T-helper 1 cell treated with Interleukin-12 subunit alpha and Interleukin-12 subunit beta and Interleukin-4 antibody, amounts not matched to agents 30 ng/mL and 1 ng/mL, for 36 hours (primary cell): ENCODE measurements at regions not wholly inside any gene's neighbourhood (a gene's known extent, or its start where the extent isn't known, plus 50 kb on each side); places are given as distances from the start of the nearest gene placed in this dataset.

Source experiments
- intact Hi-C: fragments of 100-400 bp; cut with micrococcal nuclease; formaldehyde crosslinking; loops from one replicate; pipeline ENCODE4 v1.15.1; 2024

DNA sequence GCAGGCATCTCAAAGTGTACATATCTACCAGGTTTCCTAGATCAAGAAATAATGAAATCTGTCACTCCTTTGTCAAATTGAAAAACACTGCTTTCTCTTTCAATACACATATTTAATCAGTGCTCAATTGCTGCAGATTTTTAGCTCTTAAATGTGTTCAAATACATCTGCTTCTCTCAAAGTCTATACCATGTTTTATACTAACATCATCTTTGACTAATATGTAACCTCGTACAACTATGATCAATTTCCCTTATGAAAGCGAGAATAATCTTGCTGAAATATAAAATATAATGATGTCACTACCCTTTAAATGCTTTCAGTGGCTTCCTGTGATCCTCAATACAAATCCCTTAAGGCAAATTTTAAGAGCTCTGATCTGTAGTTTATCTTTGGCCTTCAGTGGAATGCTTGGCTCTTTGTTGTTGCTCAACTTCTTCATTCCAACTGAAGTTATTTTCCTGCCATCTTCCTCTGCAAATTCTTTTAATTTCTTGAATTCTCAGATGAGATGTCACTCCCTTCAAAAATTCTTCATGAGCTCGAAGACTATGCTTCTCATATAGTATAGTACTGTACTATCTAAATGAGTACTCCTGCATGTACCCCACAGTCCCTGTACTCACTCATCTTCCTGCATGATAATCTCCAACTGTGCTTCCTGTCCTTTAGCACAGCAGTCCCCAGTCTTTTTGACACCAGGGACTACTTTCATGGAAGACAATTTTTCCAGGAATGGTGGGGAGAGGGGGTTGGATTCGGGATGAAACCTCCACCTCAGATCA, 545.1 kb upstream of the GJE1 start:
- intact Hi-C loops: no loop called here

DNA sequence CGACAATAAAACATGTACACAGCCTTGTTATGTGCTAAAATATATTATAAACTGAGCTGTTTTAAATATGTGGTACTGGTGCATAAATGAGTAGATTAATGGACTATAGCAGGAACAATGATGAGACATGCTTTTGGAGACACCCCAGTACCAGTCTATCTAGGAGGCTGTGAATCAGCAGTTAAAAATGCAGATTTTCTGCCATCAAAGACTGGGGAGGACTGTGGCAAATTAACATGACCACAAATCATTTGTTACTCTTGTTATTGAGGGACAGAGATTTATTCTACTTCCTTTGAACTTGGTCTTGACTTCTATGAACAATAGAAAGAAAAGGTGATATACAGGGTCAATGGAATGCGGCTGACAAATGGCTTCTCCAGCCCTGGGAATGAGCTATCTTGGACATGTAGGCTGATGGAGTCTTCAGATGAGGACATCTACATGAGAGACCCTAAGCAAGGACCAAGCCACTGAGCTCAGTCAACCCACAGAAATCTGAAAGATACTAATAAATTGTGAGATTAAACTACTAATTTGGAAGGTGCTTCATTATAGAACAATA, 551.7 kb upstream of the GJE1 start:
- intact Hi-C loops: no loop called here

DNA sequence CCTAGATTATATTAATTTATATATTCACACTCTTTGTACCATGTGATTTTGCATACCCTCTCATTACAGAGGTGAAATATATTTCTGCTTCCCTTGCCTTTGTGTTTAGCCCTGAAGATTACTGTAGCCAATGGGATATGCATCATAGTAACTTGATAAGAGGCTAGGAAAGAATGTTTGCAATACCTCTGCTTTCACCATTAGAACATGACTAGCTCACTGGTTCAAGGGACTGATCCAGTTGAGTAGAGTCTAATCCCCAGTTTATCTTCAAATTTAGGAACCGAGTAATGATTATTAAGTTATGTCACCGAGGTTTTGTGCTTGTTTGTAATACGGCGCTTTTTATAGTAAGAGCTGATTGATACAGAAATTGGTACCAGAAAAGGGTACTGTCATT, 552.6 kb upstream of the GJE1 start:
- intact Hi-C loops: no loop called here

DNA sequence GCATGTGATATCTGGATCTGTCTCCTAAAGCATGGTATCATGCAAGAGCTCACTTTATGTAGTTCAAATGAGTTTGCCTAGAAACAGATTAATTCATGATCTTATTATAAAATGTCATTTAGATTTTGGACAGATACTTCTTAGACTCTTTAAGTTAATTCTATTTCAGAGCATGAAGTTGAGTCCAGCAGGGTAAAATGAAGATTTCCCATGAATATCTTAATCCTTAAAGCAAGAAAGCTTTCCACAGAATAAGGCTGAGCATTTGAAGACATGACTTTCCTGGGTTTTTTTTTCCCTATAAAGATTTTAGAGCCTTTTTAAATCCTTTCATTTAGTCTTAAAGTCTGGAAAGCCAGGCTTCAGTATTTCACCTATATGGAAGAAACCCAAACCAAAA, 556.0 kb upstream of the GJE1 start:
- intact Hi-C loops: no loop called here

DNA sequence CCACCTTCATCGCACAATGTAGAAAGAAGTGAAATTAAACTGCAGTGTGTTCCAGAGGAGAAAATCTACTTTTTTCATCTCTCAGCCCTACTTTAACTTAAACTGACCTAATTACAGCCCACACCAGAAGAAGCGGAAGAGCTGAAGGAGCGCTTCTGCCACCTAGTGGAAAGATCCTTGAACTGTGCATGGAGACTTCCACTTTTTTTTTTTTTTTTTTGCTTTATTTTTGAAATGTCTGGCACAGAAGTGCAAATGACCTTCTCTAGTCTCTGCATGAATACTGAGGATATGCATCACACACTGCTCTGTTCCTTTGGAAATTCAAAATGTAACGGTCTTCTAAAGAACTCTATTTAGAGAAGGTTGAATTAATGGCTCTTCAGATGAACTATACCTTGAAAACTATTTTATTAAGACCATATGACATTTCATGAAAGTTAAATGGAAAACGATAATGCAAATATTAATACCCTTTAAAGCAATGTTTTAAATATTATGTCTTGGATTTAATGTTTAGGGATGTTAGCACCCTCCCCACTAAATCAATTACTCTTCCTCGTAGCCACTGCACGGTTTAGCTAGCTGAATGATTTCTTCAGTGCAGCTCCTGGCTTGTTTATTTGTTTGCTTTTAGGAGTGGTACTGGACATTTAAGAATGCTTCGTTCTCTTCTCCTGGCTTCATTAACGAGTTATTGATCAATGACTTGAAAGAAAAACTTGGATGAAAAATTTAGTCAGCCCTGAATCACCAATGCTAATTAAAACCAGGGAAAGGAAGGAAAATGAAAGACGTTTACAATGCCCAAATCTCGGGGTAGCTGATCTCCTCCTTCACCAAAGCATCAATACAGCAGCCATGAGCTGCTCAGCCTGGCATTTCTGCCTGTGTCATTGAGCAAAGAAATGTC, 569.6 kb upstream of the GJE1 start:
- intact Hi-C loops: loop anchor here (1.0 to 10.0 kb wide), 11 partner anchors 48 to 1682 kb away; no protein-coding TSS in a partner anchor

DNA sequence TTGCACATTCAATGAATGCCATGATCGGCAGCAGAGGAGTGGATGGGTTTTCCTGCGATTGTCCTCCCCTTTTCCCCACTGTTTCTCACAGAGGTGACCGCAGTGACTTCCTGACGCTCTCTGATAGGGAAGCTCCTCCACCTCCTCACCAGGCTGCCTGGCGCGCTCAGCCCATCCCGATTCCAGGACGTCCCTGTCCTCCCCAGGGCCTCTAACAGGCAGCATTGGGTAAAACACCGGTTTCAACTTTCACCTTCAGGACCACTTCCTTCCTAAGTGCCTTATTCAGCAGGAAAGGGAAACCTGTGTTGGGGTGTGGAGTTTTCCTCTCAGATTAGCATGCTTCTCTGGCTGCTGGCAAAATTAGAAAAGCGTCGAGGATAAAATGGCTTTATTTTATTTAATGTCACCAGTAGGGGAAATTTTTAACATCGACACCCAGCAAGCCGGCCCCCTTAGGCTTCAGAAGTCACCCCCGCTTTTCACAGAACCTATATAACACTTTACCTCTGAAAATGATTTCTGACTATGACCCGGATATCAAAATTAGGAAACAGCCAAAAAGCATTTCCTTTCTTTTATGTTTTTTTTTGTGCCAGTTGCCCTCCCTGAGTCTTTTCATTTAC, 570.4 kb upstream of the GJE1 start:
- intact Hi-C loops: loop anchor here (1.0 to 10.0 kb wide), 11 partner anchors 47 to 1681 kb away; no protein-coding TSS in a partner anchor

DNA sequence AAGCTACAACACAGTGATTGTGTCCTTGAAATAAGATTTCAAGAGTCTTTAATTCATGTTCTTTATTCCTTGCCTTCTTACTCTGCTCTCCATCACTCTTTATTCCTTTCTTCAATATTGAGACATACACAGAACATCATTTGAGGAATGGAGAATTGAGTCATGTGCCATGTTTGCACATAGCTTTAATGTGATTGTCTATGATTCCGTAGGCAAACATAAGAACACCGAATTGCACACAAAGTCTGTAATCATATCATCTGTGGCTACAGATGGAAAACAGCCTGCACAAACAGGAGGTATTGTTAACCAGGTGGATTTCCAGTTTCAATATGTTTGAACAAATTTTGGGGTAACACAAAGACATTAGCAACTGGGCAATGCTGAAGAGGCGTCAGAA, 571.6 kb upstream of the GJE1 start:
- intact Hi-C loops: loop anchor here (5.0 to 10.0 kb wide), 6 partner anchors 156 to 974 kb away; no protein-coding TSS in a partner anchor

DNA sequence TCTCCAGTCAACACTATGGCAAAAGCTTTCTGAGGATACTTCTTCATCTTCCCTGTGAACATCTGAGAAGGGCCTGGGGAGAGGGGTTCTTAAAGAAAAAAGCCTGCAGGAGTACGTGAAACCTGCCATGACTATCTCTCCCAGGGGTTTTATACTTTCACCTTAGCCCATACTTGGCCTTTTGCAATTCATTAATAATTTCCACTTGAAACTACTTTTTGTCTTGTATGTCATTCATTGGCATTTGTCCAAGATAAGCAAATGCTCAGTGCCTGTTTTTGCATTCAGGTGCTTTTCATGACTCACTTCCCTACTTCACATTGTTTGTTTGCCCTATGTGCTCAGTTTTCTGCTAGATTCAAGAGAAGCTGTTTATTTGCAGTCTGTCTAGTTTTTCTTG, 580.3 kb upstream of the GJE1 start:
- intact Hi-C loops: no loop called here

DNA sequence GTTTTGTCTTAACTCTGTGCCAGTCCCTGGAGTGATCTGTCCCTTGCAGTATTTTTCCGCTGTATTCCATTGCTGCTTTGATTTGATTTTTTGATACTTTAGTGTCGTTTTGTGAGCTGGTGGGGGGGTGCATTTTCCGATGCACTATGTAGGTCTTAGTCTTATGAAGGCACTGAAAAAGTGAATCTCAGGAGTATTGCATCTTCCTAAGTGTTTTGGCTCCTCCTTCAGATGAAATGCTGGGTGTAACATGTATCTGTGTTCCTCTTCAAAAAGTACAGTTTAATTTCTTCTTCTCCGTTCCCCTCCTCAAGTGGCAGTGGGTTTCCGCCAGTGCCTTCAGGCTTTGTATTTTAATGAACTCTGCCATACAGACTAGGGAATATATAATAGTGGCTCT, 580.7 kb upstream of the GJE1 start:
- intact Hi-C loops: no loop called here

DNA sequence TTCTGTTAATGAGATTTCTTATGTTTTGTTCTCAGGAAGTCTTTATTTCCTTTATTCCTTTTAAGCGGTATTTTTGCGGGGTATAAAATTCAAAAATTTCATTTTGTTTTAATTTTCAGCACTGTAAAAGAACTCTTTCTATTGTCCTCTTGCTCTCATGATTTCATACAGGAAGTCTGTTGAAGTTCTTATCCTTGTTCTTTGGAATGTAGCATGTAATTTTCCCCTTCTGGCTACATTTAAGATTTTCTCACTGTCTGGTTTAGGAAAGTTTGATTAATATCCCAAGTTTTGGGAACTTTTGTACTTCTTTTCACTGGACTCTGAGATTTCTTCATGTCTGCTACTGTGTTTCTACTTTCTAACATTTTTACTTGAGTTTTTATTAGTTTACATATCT, 581.4 kb upstream of the GJE1 start:
- intact Hi-C loops: no loop called here

DNA sequence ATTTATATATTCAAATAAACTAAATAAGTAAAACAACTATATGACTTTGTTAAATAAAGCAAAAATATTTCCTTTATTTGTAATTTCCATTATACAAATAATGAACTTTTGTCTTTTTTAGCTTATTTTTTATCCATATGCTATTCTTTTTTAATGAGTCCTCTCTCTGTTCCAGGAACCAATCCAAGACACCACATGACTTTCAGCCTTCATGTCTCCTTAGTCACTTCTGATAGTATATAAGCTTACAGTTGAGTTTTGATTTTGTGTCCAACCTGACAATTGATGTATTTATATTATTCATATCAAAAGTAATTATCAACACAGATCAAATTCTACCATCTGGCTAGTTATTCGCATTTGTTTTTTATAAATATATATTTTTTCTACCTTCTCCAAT, 582.3 kb upstream of the GJE1 start:
- intact Hi-C loops: no loop called here

DNA sequence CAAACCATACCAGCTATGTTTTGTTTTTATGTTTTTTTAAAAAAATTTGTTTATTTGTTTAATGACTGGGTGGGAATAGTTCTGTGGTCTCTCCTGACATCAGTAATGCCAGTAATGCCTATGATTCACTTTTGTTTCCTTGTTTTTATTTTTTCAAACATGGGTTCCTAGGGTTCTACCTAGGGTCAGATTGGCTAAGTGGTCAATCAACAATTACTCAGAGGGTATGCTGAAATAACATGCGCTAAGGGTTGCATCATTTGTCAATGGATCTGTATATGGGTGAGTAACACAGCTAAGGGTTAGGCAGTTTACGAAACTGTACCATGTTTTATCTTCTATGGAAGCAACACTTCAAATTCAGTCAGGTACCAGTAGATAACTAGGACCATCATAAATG, 583.8 kb upstream of the GJE1 start:
- intact Hi-C loops: no loop called here

DNA sequence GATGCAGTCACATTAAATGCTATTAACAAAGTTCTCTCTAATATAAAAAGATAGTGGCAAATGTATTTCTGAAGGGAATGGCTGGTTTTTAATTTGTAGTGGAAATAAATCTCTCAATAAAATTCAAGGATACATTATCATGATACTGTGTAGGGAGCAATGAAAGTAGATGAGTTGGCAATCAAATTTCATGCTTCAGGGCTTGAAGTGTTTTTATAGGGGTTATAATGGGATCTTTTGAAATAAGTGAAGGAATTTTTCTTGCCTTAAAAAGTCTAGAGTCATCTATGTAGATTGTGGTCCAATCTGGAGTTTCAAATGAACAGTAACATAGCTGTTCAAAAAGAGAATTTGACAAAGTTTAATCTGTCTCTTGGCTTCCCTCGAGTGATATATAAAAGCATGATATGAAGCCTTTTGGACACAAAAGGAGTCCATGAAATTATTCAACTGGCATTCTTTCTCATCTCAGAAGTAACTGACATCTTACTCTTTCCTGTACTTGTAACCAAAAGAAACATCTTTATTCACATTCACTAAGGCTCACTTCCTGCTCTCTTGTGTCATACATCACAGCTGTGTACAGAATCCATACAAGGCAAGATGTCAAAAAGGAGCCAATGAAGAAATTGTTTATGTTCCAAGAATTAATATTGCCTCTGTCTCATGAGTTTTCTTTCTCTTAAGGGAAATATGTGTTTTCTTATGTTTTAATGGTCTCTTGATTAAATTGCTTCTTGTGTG, 591.0 kb upstream of the GJE1 start:
- intact Hi-C loops: no loop called here

DNA sequence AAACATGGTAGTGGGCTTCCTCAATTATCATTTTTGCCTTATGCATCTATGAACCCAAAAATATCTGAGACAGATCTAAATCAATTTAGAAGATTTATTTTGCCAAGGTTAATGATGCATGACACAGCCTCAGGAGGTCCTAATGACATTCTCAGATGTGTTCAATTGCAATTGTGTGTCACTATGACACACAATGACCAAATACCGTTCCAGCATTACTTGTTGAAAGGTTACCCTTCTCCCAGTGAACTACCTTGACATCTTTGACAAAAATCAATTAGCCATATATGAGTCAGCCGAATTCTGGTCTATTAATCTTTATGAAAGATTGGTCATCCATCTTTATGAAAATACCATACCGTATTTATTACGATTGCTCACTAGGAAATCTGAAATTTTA, 592.5 kb upstream of the GJE1 start:
- intact Hi-C loops: no loop called here

DNA sequence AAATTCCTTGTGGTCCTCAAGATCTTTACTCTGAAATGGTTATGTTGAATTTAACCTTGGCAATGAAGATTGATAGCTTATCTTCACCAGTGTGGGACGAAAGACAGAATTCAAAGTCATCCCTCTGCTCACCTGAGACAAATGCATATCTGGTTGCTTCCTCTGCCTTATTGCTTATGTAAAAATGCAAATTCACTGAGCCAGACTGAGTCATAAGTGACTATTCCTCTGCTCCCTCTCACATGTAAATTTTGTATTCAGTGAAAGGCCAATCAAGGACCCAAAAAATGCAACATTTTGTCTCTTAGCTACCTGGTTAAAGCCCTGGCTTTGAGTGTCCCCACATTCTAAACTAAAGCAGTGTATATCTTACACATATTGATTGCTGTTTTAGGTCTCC, 593.1 kb upstream of the GJE1 start:
- intact Hi-C loops: no loop called here

DNA sequence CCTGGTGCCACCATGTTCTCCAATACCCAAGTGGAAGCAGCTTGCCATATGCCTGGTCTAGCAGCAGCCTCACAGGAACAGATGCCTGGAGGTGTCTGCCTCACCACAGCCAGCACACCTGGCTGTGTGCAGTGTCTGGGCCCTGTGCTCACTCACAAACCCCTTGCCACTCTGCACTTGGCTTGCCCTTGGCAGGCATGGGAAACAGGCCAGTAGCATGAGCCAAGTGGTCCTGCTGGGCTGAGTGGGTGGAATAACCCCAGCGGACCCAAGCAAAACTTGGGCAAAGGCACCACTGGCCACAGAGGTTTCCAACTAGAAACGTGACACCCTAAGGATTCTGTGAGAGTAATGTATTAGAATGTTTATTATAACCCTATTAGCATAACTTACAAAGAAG, 600.5 kb upstream of the GJE1 start:
- intact Hi-C loops: no loop called here

DNA sequence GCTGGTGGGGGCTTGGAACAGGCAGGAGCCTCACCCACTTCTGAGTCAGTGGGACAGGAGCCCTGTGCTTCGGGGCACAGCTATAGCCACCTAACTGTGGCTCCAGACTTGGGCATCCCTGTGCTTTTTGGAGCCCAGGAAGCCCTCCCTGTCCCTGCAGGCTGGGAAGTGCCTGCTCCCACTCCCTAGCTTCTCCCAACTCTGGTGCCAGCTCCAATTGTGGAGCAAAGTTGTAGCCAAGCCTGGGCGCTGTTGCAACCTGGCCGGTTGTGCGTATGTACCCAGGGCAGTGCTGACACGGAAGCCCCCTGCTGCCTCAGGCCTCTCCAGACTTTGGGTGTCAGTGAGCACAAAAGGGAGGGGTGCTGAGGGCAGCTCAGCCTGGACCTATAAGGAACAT, 601.7 kb upstream of the GJE1 start:
- intact Hi-C loops: no loop called here

DNA sequence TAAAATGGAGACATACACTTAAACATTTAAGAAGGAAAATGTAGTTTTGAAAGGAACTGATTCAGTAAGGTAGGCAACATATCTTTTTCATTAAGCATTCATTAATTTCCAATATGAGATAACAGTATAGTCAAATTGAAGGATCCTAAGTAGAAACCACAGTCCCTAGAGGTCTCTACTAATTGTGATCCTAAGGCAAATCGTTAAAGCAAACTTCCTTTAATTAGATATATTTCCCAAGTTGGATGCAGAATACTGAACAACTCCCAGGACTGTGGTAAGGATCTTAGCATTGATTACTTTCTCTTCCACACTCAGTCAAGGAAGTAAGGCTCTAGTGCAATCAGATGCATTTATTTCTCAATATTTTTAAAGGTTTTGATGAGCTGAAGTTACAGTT, 604.1 kb upstream of the GJE1 start:
- intact Hi-C loops: no loop called here

DNA sequence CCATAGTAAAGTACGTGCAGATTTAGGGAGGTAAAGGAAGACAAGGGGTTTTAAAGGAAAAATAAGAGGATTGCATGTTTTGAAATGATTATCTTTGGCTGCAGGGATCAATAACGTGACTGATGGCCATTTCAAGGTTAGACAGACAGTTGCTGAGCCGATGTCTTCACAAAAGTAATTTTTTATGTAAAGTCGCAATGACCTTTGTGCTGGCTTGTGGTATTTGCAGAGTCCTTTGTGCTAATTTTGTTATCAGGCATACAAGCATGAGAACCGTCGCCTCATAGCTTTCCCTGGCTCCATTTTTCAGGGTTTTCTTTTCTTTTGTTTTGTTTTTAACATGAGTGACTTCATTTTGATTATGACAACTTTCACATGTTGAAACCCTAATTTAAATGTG, 605.7 kb upstream of the GJE1 start:
- intact Hi-C loops: no loop called here

DNA sequence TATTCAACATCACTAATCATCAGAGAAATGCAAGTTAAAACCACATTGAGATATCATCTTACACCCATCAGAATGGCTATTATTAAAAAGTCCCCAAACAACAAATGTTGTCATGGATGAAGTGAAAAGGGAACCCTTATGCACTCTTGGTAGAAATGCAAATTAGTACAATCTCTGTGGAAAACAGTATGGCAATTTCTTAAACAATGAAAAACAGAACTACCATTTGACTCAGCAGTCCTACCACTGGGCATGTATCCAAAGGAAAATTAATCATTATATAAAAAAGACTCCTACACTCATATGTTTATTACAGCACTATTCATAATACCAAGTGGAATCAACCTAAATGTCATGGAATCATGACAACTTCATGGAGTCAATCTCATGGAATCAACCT, 611.3 kb upstream of the GJE1 start:
- intact Hi-C loops: no loop called here

DNA sequence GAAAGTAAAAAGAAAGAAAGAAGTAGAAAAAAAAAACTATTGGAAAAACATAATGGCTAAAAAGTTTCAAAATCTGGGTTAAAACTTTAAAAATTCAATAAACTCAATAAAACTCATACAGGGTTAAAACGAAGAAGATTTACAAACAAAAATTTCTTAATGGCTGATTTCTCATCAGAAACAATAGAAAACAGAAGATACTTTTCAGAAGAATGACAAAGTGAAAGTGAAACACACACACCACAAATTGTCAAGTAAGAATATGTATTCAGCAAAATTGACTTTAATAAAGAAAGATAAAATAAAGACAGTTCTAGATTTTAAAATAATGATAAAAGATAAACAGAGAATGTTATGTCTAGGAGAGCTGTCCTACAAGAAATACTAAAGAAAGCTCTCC, 618.9 kb upstream of the GJE1 start:
- intact Hi-C loops: loop anchor here (1.0 to 2.0 kb wide), 2 partner anchors 31 to 49 kb away; no protein-coding TSS in a partner anchor
